Activated T-cell treated with anti-CD3 and anti-CD28 coated beads, Interleukin-2, amount 50 U/mL, for 72 hours (primary cell): ENCODE measurements at regions not wholly inside any gene's neighbourhood (a gene's known extent, or its start where the extent isn't known, plus 50 kb on each side); places are given as distances from the start of the nearest gene placed in this dataset.
"Not testable (repeated sequence)": the region's sequence is repeated elsewhere in the genome, so short reads cannot be mapped to it uniquely, and the experiment has no call there.

Experiments
- ATAC-seq, 2 donors: fragments of 150-1000 bp; cut with Tn5 transposase; replicated peaks in 1 of 2; 2 replicates each; pipeline ENCODE4 v1.10.0; 2021; ENCODE audit warnings: moderate library complexity in 2 of 2, mild to moderate bottlenecking in 1 of 2
- DNase-seq, 2 donors: peaks; one replicate each; pipeline ENCODE4 v3.0.0; 2021 to 2022; ENCODE audit warnings: mixed read lengths in 1 of 2
- H3K27ac Mint-ChIP-seq: one replicate; pipeline ENCODE4 v1.8.0; 2022; ENCODE audit warnings: mild to moderate bottlenecking, moderate library complexity, mixed read lengths
- H3K27me3 Mint-ChIP-seq: one replicate; pipeline ENCODE4 v1.8.0; 2022; ENCODE audit warnings: low read depth, mixed read lengths
- H3K36me3 Mint-ChIP-seq, 2 donors: one replicate each; pipeline ENCODE4 v1.8.0; 2022; ENCODE audit warnings: mixed read lengths in 2 of 2, mild to moderate bottlenecking in 1 of 2; ENCODE audit not compliant: insufficient read depth in 2 of 2
- H3K4me1 Mint-ChIP-seq: one replicate; pipeline ENCODE4 v1.8.0; 2022; ENCODE audit warnings: low read depth, mixed read lengths
- H3K4me3 Mint-ChIP-seq, 2 donors: one replicate each; pipeline ENCODE4 v1.8.0; 2022; ENCODE audit warnings: mild to moderate bottlenecking in 2 of 2, mixed read lengths in 2 of 2, moderate library complexity in 2 of 2
- H3K9me3 Mint-ChIP-seq, 2 donors: one replicate each; pipeline ENCODE4 v1.8.0; 2022; ENCODE audit warnings: mixed read lengths in 2 of 2

- Mint-ChIP-seq H3K4me3 (no peak overlapping the region), H3K36me3 (peaks cover 0 to 1% of the 10 kb centered on the region in 2 donors), H3K4me1 (no peaks in the 10 kb centered on the region), H3K9me3 (peaks cover 0 to 2% of the 10 kb centered on the region in 2 donors), H3K27me3 (peaks cover 5% of the 10 kb centered on the region), H3K27ac (no peak overlapping the region)
- DNase-seq (no peak), ATAC-seq (no peak)
Measured at GRCh38 chr14:54241517-54241916, 155.3 kb upstream of the CDKN3 start.

DNA sequence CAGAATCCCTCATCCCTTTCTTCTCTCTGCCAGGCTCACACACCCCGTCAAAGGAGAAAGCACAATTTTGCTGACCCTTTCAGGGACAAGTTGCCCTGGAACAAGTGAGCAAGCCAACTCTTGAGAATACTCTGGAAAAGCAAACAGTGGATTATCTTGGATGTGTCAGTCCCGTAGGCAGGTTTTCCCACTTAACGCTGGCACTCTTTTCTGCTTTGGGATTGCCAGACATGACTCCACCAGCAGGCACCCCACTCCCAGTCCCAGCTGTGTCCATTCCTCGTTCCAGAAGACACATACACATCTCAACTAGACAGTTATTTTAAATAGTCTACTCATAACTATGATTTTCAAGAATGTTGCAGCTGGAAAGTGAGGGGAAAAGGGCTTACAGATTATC is 145.5 kb upstream of the CDKN3 start:
- peaks cover 55% of the 10 kb centered on the region for H3K27me3 Mint-ChIP-seq
- peaks cover 0 to 1% of the 10 kb centered on the region in 2 donors for H3K9me3 Mint-ChIP-seq
- H3K4me1 Mint-ChIP-seq = peaks cover 16% of the 10 kb centered on the region
- ATAC-seq = no peak
- DNase-seq = no peak
- no peak overlapping the region for H3K4me3 Mint-ChIP-seq
- H3K27ac Mint-ChIP-seq = no peak overlapping the region
- H3K36me3 Mint-ChIP-seq = no peaks in the 10 kb centered on the region

GRCh38 chr14:54252072-54252730 is 144.6 kb upstream of the CDKN3 start:
- no peak overlapping the region for H3K4me3 Mint-ChIP-seq
- H3K36me3 Mint-ChIP-seq = no peaks in the 10 kb centered on the region
- DNase-seq (no peak), ATAC-seq (no peak)
- H3K27ac Mint-ChIP-seq = no peak overlapping the region
- peaks cover 16% of the 10 kb centered on the region for H3K4me1 Mint-ChIP-seq
- peaks cover 0 to 1% of the 10 kb centered on the region in 2 donors for H3K9me3 Mint-ChIP-seq
- H3K27me3 Mint-ChIP-seq = peaks cover 46% of the 10 kb centered on the region

- Mint-ChIP-seq H3K36me3 (no peaks in the 10 kb centered on the region), H3K27ac (peak overlapping the region; percentile 68), H3K27me3 (peaks cover 39% of the 10 kb centered on the region), H3K4me1 (peaks cover 16% of the 10 kb centered on the region), H3K4me3 (peak overlapping the region in 1 of 2 donors; percentile 58), H3K9me3 (peaks cover 0 to 1% of the 10 kb centered on the region in 2 donors)
- ATAC-seq (peak; percentile 99), DNase-seq (peak; percentile 32 to 33)
Measured at GRCh38 chr14:54253195-54253947, 143.4 kb upstream of the CDKN3 start.

DNA sequence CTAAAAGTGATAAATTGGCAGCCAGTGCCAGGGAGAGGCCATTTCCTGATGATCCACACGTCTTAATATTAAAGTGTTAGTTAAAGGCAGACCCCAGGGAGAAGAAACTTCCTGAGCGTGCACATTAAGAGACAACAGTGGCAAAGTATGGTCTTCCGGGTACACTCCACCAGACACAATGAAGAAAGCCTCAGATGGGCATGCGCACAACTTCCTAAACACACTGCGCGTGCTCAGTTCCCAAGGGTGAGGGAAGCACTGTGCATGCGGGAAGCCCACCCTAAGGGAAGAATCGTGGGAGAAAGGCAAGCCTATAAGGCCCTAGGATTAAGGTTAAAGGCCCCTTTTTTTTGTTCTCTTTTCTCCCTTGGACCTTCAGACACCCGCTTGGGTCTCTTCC is 140.7 kb upstream of the CDKN3 start:
- H3K9me3 Mint-ChIP-seq = peaks cover 0 to 1% of the 10 kb centered on the region in 2 donors
- H3K27me3 Mint-ChIP-seq = peaks cover 27% of the 10 kb centered on the region
- ATAC-seq = no peak
- H3K27ac Mint-ChIP-seq = no peak overlapping the region
- peaks cover 16% of the 10 kb centered on the region for H3K4me1 Mint-ChIP-seq
- no peak for DNase-seq
- H3K4me3 Mint-ChIP-seq = no peak overlapping the region
- no peaks in the 10 kb centered on the region for H3K36me3 Mint-ChIP-seq

GRCh38 chr14:54257424-54257823 is 139.4 kb upstream of the CDKN3 start:
- Mint-ChIP-seq H3K27ac (no peak overlapping the region), H3K4me3 (no peak overlapping the region), H3K9me3 (peaks cover 0 to 1% of the 10 kb centered on the region in 2 donors), H3K36me3 (no peaks in the 10 kb centered on the region), H3K4me1 (peaks cover 16% of the 10 kb centered on the region), H3K27me3 (peaks cover 20% of the 10 kb centered on the region)
- no peak for ATAC-seq
- DNase-seq = no peak

DNA sequence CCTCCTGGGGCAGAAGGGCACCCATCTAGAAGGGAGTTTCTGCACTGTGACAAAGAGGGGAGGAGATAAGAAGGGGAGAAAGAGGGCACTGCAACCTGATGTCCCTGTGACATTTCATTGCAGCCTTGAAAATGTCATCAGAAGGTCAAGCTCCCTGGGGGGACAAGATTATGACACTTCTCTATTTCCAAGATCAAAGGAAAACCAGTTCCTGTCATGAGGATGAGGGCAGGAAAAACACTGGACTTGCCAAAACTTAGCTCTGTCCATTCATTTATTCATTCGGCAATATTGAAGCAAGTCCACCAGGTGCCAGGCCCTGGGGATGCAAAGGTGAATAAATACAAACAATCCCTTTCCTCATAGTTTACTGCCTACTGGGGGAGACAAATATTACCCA is 138.4 kb upstream of the CDKN3 start:
- DNase-seq = no peak
- Mint-ChIP-seq H3K27me3 (peaks cover 17% of the 10 kb centered on the region), H3K36me3 (no peaks in the 10 kb centered on the region), H3K4me1 (peaks cover 11% of the 10 kb centered on the region), H3K27ac (no peak overlapping the region), H3K9me3 (peaks cover 0 to 1% of the 10 kb centered on the region in 2 donors), H3K4me3 (no peak overlapping the region)
- ATAC-seq = no peak

GRCh38 chr14:54259821-54260220 is 137.0 kb upstream of the CDKN3 start:
- Mint-ChIP-seq H3K27ac (no peak overlapping the region), H3K36me3 (no peaks in the 10 kb centered on the region), H3K9me3 (no peaks in the 10 kb centered on the region), H3K4me3 (no peak overlapping the region), H3K4me1 (no peaks in the 10 kb centered on the region), H3K27me3 (peaks cover 18% of the 10 kb centered on the region)
- DNase-seq = no peak
- no peak for ATAC-seq

DNA sequence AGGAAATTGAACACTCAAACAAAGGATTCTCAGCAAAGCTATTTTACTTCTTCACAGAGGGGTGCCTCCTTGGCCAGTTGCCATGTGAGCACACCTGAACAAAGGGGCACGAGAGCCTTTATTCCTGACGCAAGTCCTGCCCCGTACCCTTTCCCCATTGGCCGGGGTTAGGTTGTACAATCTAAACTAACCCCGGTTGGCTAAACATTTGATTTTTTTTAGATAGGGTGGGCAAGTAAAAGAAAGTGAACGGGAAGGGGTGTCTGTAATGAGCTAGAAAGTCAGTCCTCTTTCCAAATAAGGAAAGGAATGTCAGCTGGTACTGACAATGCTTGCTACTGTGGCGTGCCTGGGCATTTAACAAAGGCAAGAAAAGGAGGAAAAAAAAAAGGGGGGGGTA is 135.5 kb upstream of the CDKN3 start:
- no peak for ATAC-seq
- Mint-ChIP-seq H3K27me3 (peaks cover 18% of the 10 kb centered on the region), H3K4me3 (no peak overlapping the region), H3K27ac (no peak overlapping the region), H3K4me1 (no peaks in the 10 kb centered on the region), H3K36me3 (no peaks in the 10 kb centered on the region), H3K9me3 (no peaks in the 10 kb centered on the region)
- DNase-seq = no peak

GRCh38 chr14:54266616-54267015 is 130.2 kb upstream of the CDKN3 start:
- DNase-seq, ATAC-seq, H3K4me3 Mint-ChIP-seq, H3K36me3 Mint-ChIP-seq, H3K9me3 Mint-ChIP-seq, H3K27ac Mint-ChIP-seq, H3K4me1 Mint-ChIP-seq: not testable (repeated sequence)
- peaks cover 13% of the 10 kb centered on the region for H3K27me3 Mint-ChIP-seq

GRCh38 chr14:54267172-54267571 is 129.6 kb upstream of the CDKN3 start:
- H3K27me3 Mint-ChIP-seq = peaks cover 13% of the 10 kb centered on the region
- H3K27ac Mint-ChIP-seq = peak overlapping the region; percentile 45
- peak; percentile 41 to 67 for ATAC-seq
- H3K36me3 Mint-ChIP-seq = no peaks in the 10 kb centered on the region
- H3K4me1 Mint-ChIP-seq = peaks cover 4% of the 10 kb centered on the region
- H3K4me3 Mint-ChIP-seq = peak overlapping the region in 1 of 2 donors; percentile 32
- peaks cover 0 to 2% of the 10 kb centered on the region in 2 donors for H3K9me3 Mint-ChIP-seq
- DNase-seq = peak in 1 of 2 donors; percentile 6

DNA sequence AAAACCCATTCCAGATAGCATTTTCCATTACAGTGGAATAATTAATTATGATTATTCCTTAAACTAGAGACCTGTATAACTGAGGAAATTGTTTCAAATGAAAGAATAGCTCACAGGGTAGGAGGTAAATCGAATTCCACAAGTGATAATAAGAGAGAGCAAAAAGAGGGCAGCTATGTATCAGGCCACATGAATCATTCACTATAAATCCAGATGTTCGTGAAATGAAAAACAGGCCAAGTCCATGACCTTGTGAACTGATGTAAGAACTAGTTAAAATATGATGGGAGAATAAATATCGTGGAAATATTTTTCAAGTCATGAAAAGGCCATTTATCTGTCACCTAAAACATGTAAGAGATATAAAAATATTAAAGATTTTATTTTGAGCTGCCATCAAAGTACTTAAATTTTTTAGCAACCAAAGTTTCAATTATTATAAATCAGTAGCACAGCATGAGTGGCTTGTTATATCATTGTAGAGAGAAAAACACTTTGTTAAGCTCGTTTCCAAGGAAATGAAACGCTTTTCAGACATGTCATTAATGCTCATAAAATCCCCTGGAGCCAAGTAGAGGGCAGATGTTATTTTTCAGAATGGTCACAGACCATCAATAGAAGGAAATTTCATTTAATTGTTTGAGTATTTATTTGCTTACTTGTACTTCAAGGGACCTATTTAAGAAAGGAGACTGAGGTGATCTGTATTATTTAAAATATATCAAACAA is 120.6 kb upstream of the CDKN3 start:
- Mint-ChIP-seq H3K27ac (no peak overlapping the region), H3K4me3 (no peak overlapping the region), H3K36me3 (no peaks in the 10 kb centered on the region), H3K9me3 (no peaks in the 10 kb centered on the region), H3K4me1 (no peaks in the 10 kb centered on the region), H3K27me3 (peaks cover 15% of the 10 kb centered on the region)
- ATAC-seq = no peak
- DNase-seq = no peak

GRCh38 chr14:54278087-54278486 is 118.7 kb upstream of the CDKN3 start:
- peaks cover 15% of the 10 kb centered on the region for H3K27me3 Mint-ChIP-seq
- no peaks in the 10 kb centered on the region for H3K4me1 Mint-ChIP-seq
- no peaks in the 10 kb centered on the region for H3K9me3 Mint-ChIP-seq
- no peaks in the 10 kb centered on the region for H3K36me3 Mint-ChIP-seq
- ATAC-seq (no peak), DNase-seq (no peak)
- H3K4me3 Mint-ChIP-seq = no peak overlapping the region
- H3K27ac Mint-ChIP-seq = no peak overlapping the region
